Liver (tissue), 8 donors: ENCODE measurements at regions not wholly inside any gene's neighbourhood (a gene's known extent, or its start where the extent isn't known, plus 50 kb on each side); places are given as distances from the start of the nearest gene placed in this dataset.

Experiments used
- DNase-seq: peaks from one replicate; pipeline ENCODE4 v3.0.0-alpha.2; 2017; ENCODE audit warnings: low spot score
- H3K27ac ChIP-seq, 2 donors: one replicate each; pipeline ENCODE4 v1.7.0; 2013; ENCODE audit warnings: inconsistent platforms in 2 of 2, low read length in 2 of 2, control low read depth in 1 of 2, low read depth in 1 of 2, mild to moderate bottlenecking in 1 of 2
- H3K27me3 ChIP-seq, 4 donors: one replicate each; pipeline versions ENCODE4 v1.6.1 to v1.7.0; 2013; ENCODE audit warnings: low read length in 3 of 4, inconsistent platforms in 1 of 4, mild to moderate bottlenecking in 1 of 4, moderate library complexity in 1 of 4; ENCODE audit not compliant: control insufficient read depth in 4 of 4, insufficient read depth in 4 of 4
- H3K36me3 ChIP-seq, 4 donors: one replicate each; pipeline versions ENCODE4 v1.6.1 to v1.7.0; 2013; ENCODE audit warnings: low read length in 3 of 4, mild to moderate bottlenecking in 3 of 4, low read depth in 1 of 4, moderate library complexity in 1 of 4; ENCODE audit not compliant: control insufficient read depth in 4 of 4, insufficient read depth in 3 of 4
- H3K4me1 ChIP-seq, 4 donors: one replicate each; pipeline versions ENCODE4 v1.6.1 to v1.7.0; 2013; ENCODE audit warnings: low read length in 3 of 4, mild to moderate bottlenecking in 3 of 4, moderate library complexity in 1 of 4; ENCODE audit not compliant: control insufficient read depth in 4 of 4, insufficient read depth in 4 of 4
- H3K4me3 ChIP-seq, 3 donors: one replicate each; pipeline versions ENCODE4 v1.6.1 to v1.7.0; 2013; ENCODE audit warnings: low read length in 3 of 3, control low read depth in 1 of 3, low read depth in 1 of 3, mild to moderate bottlenecking in 1 of 3
- H3K9ac ChIP-seq, 2 donors: one replicate each; pipeline ENCODE4 v1.7.0; 2013; ENCODE audit warnings: low read length in 2 of 2, mild to moderate bottlenecking in 2 of 2, moderate library complexity in 2 of 2, control low read depth in 1 of 2, low read depth in 1 of 2
- H3K9me3 ChIP-seq, 4 donors: one replicate each; pipeline versions ENCODE4 v1.6.1 to v1.7.0; 2013; ENCODE audit warnings: low read length in 3 of 4; ENCODE audit not compliant: control insufficient read depth in 4 of 4
- ATF3 ChIP-seq: IDR thresholded peaks from 2 replicates; pipeline ENCODE4 v1.6.1; 2016; ENCODE audit warnings: antibody characterized with exemption
- CTCF ChIP-seq: fragments of 150-350 bp; IDR thresholded peaks from 2 replicates; pipeline ENCODE4 v1.5.1; 2017; ENCODE audit warnings: improper control_type of control experiment, low read depth, low read length; ENCODE audit not compliant: missing input control
- EGR1 ChIP-seq, 2 donors: IDR thresholded peaks; 2 replicates each; pipeline ENCODE4 v1.6.1; 2016 to 2018; ENCODE audit warnings: antibody characterized with exemption in 2 of 2, low read depth in 2 of 2
- FOXA1 ChIP-seq: IDR thresholded peaks from 2 replicates; pipeline ENCODE4 v1.6.1; 2016; ENCODE audit warnings: antibody characterized with exemption
- FOXA2 ChIP-seq: IDR thresholded peaks from 2 replicates; pipeline ENCODE4 v1.6.1; 2016; ENCODE audit warnings: antibody characterized with exemption
- GABPA ChIP-seq, 2 donors: IDR thresholded peaks in 1 of 2; conservative IDR thresholded peaks in 1 of 2; 2 replicates each; pipeline ENCODE4 v1.6.1; 2016; ENCODE audit warnings: antibody characterized with exemption in 2 of 2, mild to moderate bottlenecking in 1 of 2, moderate library complexity in 1 of 2
- HNF4A ChIP-seq, 2 donors: conservative IDR thresholded peaks; 2 replicates each; pipeline ENCODE4 v1.6.1; 2016; ENCODE audit warnings: antibody characterized with exemption in 2 of 2, mild to moderate bottlenecking in 2 of 2
- HNF4G ChIP-seq: IDR thresholded peaks from 2 replicates; pipeline ENCODE4 v1.6.1; 2016; ENCODE audit warnings: antibody characterized with exemption
- JUND ChIP-seq, 2 donors: IDR thresholded peaks; 2 replicates each; pipeline ENCODE4 v1.6.1; 2016; ENCODE audit warnings: antibody characterized with exemption in 2 of 2
- MAX ChIP-seq: IDR thresholded peaks from 2 replicates; pipeline ENCODE4 v1.6.1; 2016; ENCODE audit warnings: antibody characterized with exemption
- NR2F2 ChIP-seq: IDR thresholded peaks from 2 replicates; pipeline ENCODE4 v1.6.1; 2016; ENCODE audit warnings: antibody characterized with exemption
- RAD21 ChIP-seq, 2 donors: IDR thresholded peaks; 2 replicates each; pipeline ENCODE4 v1.6.1; 2016; ENCODE audit warnings: antibody characterized with exemption in 2 of 2, mild to moderate bottlenecking in 2 of 2
- REST ChIP-seq: IDR thresholded peaks from 2 replicates; pipeline ENCODE4 v1.6.1; 2016; ENCODE audit warnings: antibody characterized with exemption, mild to moderate bottlenecking
- RXRA ChIP-seq, 2 donors: IDR thresholded peaks; 2 replicates each; pipeline ENCODE4 v1.6.1; 2017 to 2018; ENCODE audit warnings: antibody characterized with exemption in 2 of 2, mild to moderate bottlenecking in 1 of 2
- SP1 ChIP-seq: IDR thresholded peaks from 2 replicates; pipeline ENCODE4 v1.6.1; 2018; ENCODE audit warnings: antibody characterized with exemption, mild to moderate bottlenecking
- TAF1 ChIP-seq: conservative IDR thresholded peaks from 2 replicates; pipeline ENCODE4 v1.6.1; 2016; ENCODE audit warnings: antibody characterized with exemption, mild to moderate bottlenecking
- YY1 ChIP-seq: IDR thresholded peaks from 2 replicates; pipeline ENCODE4 v1.6.1; 2016; ENCODE audit warnings: antibody characterized with exemption, mild to moderate bottlenecking
- ZBTB33 ChIP-seq: IDR thresholded peaks from 2 replicates; pipeline ENCODE4 v1.6.1; 2016; ENCODE audit warnings: antibody characterized with exemption
- WGBS: extraction: QIAGEN DNeasy Blood & Tissue Kit; methylation state at CpG from one replicate; pipeline ENCODE4 v1.1.7; 2013; 5-methylcytosine and 5-hydroxymethylcytosine counted together
- donor health status: healthy.
- donor health status: healthy.
- donor health status: healthy.
- donor health status: healthy.
- donor health status: healthy.

GRCh38 chr7:125127304-125127703, 197.7 kb upstream of the POT1 start:
- no peak for DNase-seq
- Histone ChIP-seq H3K36me3 (no peaks in the 10 kb centered on the region), H3K27me3 (no peaks in the 10 kb centered on the region), H3K27ac (no peak overlapping the region), H3K9me3 (no peaks in the 10 kb centered on the region), H3K4me3 (no peak overlapping the region), H3K4me1 (no peaks in the 10 kb centered on the region), H3K9ac (no peak overlapping the region)
- no peak for TF ChIP-seq RXRA (IDR thresholded peaks at IDR 0.05)
- no peak for TF ChIP-seq REST
- TF ChIP-seq RAD21 (IDR thresholded peaks at IDR 0.05) = no peak
- TF ChIP-seq HNF4G = no peak
- no peak for TF ChIP-seq YY1
- no peak for TF ChIP-seq GABPA (IDR thresholded peaks at IDR 0.05 in 1 of 2, conservative IDR thresholded peaks at IDR 0.05 in 1 of 2)
- no peak for TF ChIP-seq CTCF
- TF ChIP-seq FOXA1 = no peak
- TF ChIP-seq ATF3 = no peak
- no peak for TF ChIP-seq ZBTB33
- TF ChIP-seq TAF1 = no peak
- TF ChIP-seq JUND (IDR thresholded peaks at IDR 0.05) = no peak
- TF ChIP-seq SP1 = no peak
- no peak for TF ChIP-seq HNF4A (conservative IDR thresholded peaks at IDR 0.05)
- no peak for TF ChIP-seq EGR1 (IDR thresholded peaks at IDR 0.05; ENCODE audit: low read depth in 2 of 2)
- no peak for TF ChIP-seq MAX
- 91% methylated on average over 4 of the region's 4 CpGs for WGBS

- H3K9ac ChIP-seq = no peak overlapping the region
- no peak overlapping the region for H3K4me3 ChIP-seq
- no peak for DNase-seq
- no peaks in the 10 kb centered on the region for H3K27me3 ChIP-seq
- WGBS = 75% methylated on average over 1 of the region's 1 CpG
- H3K4me1 ChIP-seq = no peaks in the 10 kb centered on the region
- H3K36me3 ChIP-seq = no peaks in the 10 kb centered on the region
- H3K9me3 ChIP-seq = no peaks in the 10 kb centered on the region
- TF ChIP-seq SP1 = no peak
- TF ChIP-seq FOXA2 = no peak
- TF ChIP-seq JUND (IDR thresholded peaks at IDR 0.05) = no peak
- TF ChIP-seq YY1 = no peak
- TF ChIP-seq EGR1 (IDR thresholded peaks at IDR 0.05; ENCODE audit: low read depth in 2 of 2) = no peak
- no peak for TF ChIP-seq RXRA (IDR thresholded peaks at IDR 0.05)
- TF ChIP-seq REST = no peak
- no peak for TF ChIP-seq CTCF
- TF ChIP-seq HNF4G = no peak
- no peak for TF ChIP-seq RAD21 (IDR thresholded peaks at IDR 0.05)
- TF ChIP-seq NR2F2 = no peak
- no peak for TF ChIP-seq ATF3
- H3K27ac ChIP-seq = no peak overlapping the region
Observed at GRCh38 chr7:125126376-125126775, 196.8 kb upstream of the POT1 start.
